ENCODE measurements at regions not wholly inside any gene's neighbourhood (a gene's known extent, or its start where the extent isn't known, plus 50 kb on each side); places are given as distances from the start of the nearest gene placed in this dataset.

DNA sequence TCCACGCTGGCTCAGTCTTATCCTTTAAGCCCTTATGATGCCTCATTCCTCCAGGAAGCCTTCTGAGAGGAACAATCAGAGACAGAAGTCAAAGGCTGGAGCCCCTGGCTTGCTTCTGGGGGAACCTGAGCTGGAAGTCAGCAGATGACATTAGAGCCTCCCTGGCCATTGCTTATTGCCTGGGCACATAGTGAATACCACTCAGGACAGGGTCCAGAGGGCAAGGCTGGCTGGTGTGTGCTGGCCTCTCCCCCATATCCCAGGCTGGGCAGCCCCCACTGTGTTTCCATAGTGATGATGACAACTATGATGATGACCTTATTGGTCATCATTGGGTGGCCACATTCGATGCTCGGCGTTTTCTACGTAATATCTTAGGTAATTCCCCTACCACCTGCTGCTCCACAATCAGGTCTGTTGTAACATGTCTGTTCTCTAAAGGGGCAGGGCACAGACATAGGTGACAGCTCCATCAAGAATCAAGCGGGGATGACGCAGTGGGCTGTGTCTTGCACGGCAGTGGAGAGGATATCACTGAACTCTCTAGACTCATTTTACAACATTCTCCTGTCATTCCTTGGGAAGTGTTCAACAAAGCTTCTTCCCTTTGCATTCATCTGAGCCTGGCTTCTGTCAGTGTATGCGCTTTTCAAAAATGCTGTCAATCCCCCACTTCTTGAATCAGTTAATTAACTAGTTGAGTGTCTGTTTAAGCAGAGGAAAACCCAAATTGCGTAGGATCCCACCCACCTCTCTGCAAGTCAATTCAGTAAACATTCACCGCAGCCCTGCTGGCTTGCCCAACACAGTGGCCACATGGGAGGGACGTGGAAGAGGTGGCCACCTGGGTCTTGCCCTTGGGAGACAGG is 89.4 kb upstream of the TSHZ3 start:
- TF ChIP-seq, protein P1, sequence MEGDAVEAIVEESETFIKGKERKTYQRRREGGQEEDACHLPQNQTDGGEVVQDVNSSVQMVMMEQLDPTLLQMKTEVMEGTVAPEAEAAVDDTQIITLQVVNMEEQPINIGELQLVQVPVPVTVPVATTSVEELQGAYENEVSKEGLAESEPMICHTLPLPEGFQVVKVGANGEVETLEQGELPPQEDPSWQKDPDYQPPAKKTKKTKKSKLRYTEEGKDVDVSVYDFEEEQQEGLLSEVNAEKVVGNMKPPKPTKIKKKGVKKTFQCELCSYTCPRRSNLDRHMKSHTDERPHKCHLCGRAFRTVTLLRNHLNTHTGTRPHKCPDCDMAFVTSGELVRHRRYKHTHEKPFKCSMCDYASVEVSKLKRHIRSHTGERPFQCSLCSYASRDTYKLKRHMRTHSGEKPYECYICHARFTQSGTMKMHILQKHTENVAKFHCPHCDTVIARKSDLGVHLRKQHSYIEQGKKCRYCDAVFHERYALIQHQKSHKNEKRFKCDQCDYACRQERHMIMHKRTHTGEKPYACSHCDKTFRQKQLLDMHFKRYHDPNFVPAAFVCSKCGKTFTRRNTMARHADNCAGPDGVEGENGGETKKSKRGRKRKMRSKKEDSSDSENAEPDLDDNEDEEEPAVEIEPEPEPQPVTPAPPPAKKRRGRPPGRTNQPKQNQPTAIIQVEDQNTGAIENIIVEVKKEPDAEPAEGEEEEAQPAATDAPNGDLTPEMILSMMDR (conservative IDR thresholded peaks at IDR 0.05): no peak
- no peak for TF ChIP-seq ZFX (IDR thresholded peaks at IDR 0.05)

All from C4-2B (cell line).